Naive thymus-derived CD8-positive, alpha-beta T cell (primary cell): ENCODE measurements at regions not wholly inside any gene's neighbourhood (a gene's known extent, or its start where the extent isn't known, plus 50 kb on each side); places are given as distances from the start of the nearest gene placed in this dataset.

Experiments
- ATAC-seq, 2 donors: fragments of 150-1000 bp; cut with Tn5 transposase in 1 of 2; sonication (Bioruptor Pico), chemical (Tn5 transposase) in 1 of 2; 1 replicate in 1 of 2; 2 replicates in 1 of 2; pipeline ENCODE4 v1.10.0; 2021; ENCODE audit warnings: mild to moderate bottlenecking in 2 of 2, moderate library complexity in 2 of 2
- POLR2A ChIA-PET: fragments of 350-600 bp; sonication (Branson Sonifier 250); formaldehyde crosslinking; loops from one replicate; lab custom pipeline; 2021; ENCODE audit warnings: antibody characterized with exemption; lab: Charles Lee
- DNase-seq, 10 donors: peaks; one replicate each; pipeline versions ENCODE4 v3.0.0 to v3.0.0-alpha.2; 2020 to 2022
- H3K27ac Mint-ChIP-seq, 10 donors: one replicate each; pipeline ENCODE4 v1.8.0; 2020 to 2022; ENCODE audit warnings: mild to moderate bottlenecking in 10 of 10, mixed read lengths in 10 of 10, moderate library complexity in 4 of 10, inconsistent platforms in 1 of 10
- H3K27me3 Mint-ChIP-seq, 5 donors: one replicate each; pipeline ENCODE4 v1.8.0; 2021 to 2022; ENCODE audit warnings: mixed read lengths in 5 of 5
- H3K36me3 Mint-ChIP-seq, 3 donors: one replicate each; pipeline ENCODE4 v1.8.0; 2020 to 2022; ENCODE audit warnings: mixed read lengths in 3 of 3, mild to moderate bottlenecking in 2 of 3, inconsistent platforms in 1 of 3
- H3K4me1 Mint-ChIP-seq, 4 donors: one replicate each; pipeline ENCODE4 v1.8.0; 2021 to 2022; ENCODE audit warnings: mixed read lengths in 4 of 4
- H3K4me3 Mint-ChIP-seq, 10 donors: one replicate each; pipeline ENCODE4 v1.8.0; 2020 to 2022; ENCODE audit warnings: mild to moderate bottlenecking in 10 of 10, mixed read lengths in 10 of 10, moderate library complexity in 6 of 10, inconsistent platforms in 1 of 10
- H3K9me3 Mint-ChIP-seq, 9 donors: one replicate each; pipeline ENCODE4 v1.8.0; 2020 to 2022; ENCODE audit warnings: mixed read lengths in 9 of 9, mild to moderate bottlenecking in 3 of 9, inconsistent platforms in 1 of 9, moderate library complexity in 1 of 9

GRCh38 chr3:14312375-14312774 lies 90.0 kb upstream of the SLC6A6 start:
- Mint-ChIP-seq H3K27ac (peak overlapping the region in 2 of 10 donors; percentile 9 to 46), H3K36me3 (no peaks in the 10 kb centered on the region), H3K4me1 (peaks cover 0 to 2% (median 0%) of the 10 kb centered on the region in 4 donors), H3K4me3 (no peak overlapping the region), H3K27me3 (peaks cover 6 to 38% (median 27%) of the 10 kb centered on the region in 5 donors), H3K9me3 (no peaks in the 10 kb centered on the region)
- ATAC-seq (no peak), DNase-seq (peak in 1 of 10 donors; percentile 10)
- POLR2A ChIA-PET = no interaction called here

GRCh38 chr3:14317057-14317553 lies 85.3 kb upstream of the SLC6A6 start:
- Mint-ChIP-seq H3K4me3 (no peak overlapping the region), H3K36me3 (no peaks in the 10 kb centered on the region), H3K9me3 (peaks cover 0 to 5% (median 0%) of the 10 kb centered on the region in 9 donors), H3K4me1 (no peaks in the 10 kb centered on the region), H3K27ac (no peak overlapping the region), H3K27me3 (peaks cover 0 to 14% (median 4%) of the 10 kb centered on the region in 5 donors)
- ATAC-seq = no peak
- DNase-seq = peak in 1 of 10 donors; percentile 43
- POLR2A ChIA-PET = no interaction called here

- Mint-ChIP-seq H3K36me3 (no peaks in the 10 kb centered on the region), H3K27ac (no peak overlapping the region), H3K4me1 (no peaks in the 10 kb centered on the region), H3K27me3 (peaks cover 0 to 7% (median 1%) of the 10 kb centered on the region in 5 donors), H3K9me3 (peaks cover 0 to 5% (median 0%) of the 10 kb centered on the region in 9 donors), H3K4me3 (no peak overlapping the region)
- ATAC-seq (no peak), DNase-seq (peak in 1 of 10 donors; percentile 6)
- POLR2A ChIA-PET = no interaction called here
These were observed 83.8 kb upstream of the SLC6A6 start for GRCh38 chr3:14318646-14319045.

GRCh38 chr3:14319654-14320182 lies 82.7 kb upstream of the SLC6A6 start:
- H3K9me3 Mint-ChIP-seq = peaks cover 0 to 5% (median 0%) of the 10 kb centered on the region in 9 donors
- DNase-seq = peak in 1 of 10 donors; percentile 36
- H3K4me3 Mint-ChIP-seq = no peak overlapping the region
- no peak overlapping the region for H3K27ac Mint-ChIP-seq
- POLR2A ChIA-PET = no interaction called here
- H3K27me3 Mint-ChIP-seq = peaks cover 0 to 6% (median 1%) of the 10 kb centered on the region in 5 donors
- no peaks in the 10 kb centered on the region for H3K4me1 Mint-ChIP-seq
- no peak for ATAC-seq
- no peaks in the 10 kb centered on the region for H3K36me3 Mint-ChIP-seq

GRCh38 chr3:14320219-14320618 lies 82.2 kb upstream of the SLC6A6 start:
- POLR2A ChIA-PET = no interaction called here
- H3K36me3 Mint-ChIP-seq = no peaks in the 10 kb centered on the region
- DNase-seq (no peak), ATAC-seq (no peak)
- H3K4me3 Mint-ChIP-seq = no peak overlapping the region
- peaks cover 0 to 6% (median 1%) of the 10 kb centered on the region in 5 donors for H3K27me3 Mint-ChIP-seq
- H3K4me1 Mint-ChIP-seq = no peaks in the 10 kb centered on the region
- no peak overlapping the region for H3K27ac Mint-ChIP-seq
- H3K9me3 Mint-ChIP-seq = peaks cover 0 to 5% (median 0%) of the 10 kb centered on the region in 9 donors

GRCh38 chr3:14322001-14322400 lies 80.4 kb upstream of the SLC6A6 start:
- Mint-ChIP-seq H3K36me3 (no peaks in the 10 kb centered on the region), H3K4me1 (no peaks in the 10 kb centered on the region), H3K27ac (no peak overlapping the region), H3K27me3 (peaks cover 0 to 6% (median 1%) of the 10 kb centered on the region in 5 donors), H3K4me3 (no peak overlapping the region), H3K9me3 (peaks cover 0 to 5% (median 0%) of the 10 kb centered on the region in 9 donors)
- ATAC-seq = no peak
- no peak for DNase-seq
- POLR2A ChIA-PET = no interaction called here

- ATAC-seq = no peak
- no peaks in the 10 kb centered on the region for H3K4me1 Mint-ChIP-seq
- DNase-seq = peak in 1 of 10 donors; percentile 8
- H3K27me3 Mint-ChIP-seq = peaks cover 0 to 6% (median 1%) of the 10 kb centered on the region in 5 donors
- POLR2A ChIA-PET = no interaction called here
- H3K27ac Mint-ChIP-seq = no peak overlapping the region
- H3K4me3 Mint-ChIP-seq = no peak overlapping the region
- no peaks in the 10 kb centered on the region for H3K36me3 Mint-ChIP-seq
- peaks cover 0 to 5% (median 0%) of the 10 kb centered on the region in 9 donors for H3K9me3 Mint-ChIP-seq
These were observed 79.6 kb upstream of the SLC6A6 start for GRCh38 chr3:14322667-14323295.

- POLR2A ChIA-PET = no interaction called here
- H3K9me3 Mint-ChIP-seq = peaks cover 0 to 5% (median 0%) of the 10 kb centered on the region in 9 donors
- H3K4me1 Mint-ChIP-seq = no peaks in the 10 kb centered on the region
- peaks cover 0 to 6% (median 0%) of the 10 kb centered on the region in 5 donors for H3K27me3 Mint-ChIP-seq
- H3K4me3 Mint-ChIP-seq = no peak overlapping the region
- H3K36me3 Mint-ChIP-seq = no peaks in the 10 kb centered on the region
- peak in 1 of 10 donors; percentile 53 for DNase-seq
- H3K27ac Mint-ChIP-seq = no peak overlapping the region
- no peak for ATAC-seq
These were observed 78.8 kb upstream of the SLC6A6 start for GRCh38 chr3:14323401-14324223.

- H3K9me3 Mint-ChIP-seq = peaks cover 0 to 5% (median 0%) of the 10 kb centered on the region in 9 donors
- peaks cover 0 to 6% (median 0%) of the 10 kb centered on the region in 5 donors for H3K27me3 Mint-ChIP-seq
- DNase-seq (peak in 1 of 10 donors; percentile 45), ATAC-seq (no peak)
- no peak overlapping the region for H3K4me3 Mint-ChIP-seq
- H3K27ac Mint-ChIP-seq = no peak overlapping the region
- no peaks in the 10 kb centered on the region for H3K4me1 Mint-ChIP-seq
- POLR2A ChIA-PET = no interaction called here
- H3K36me3 Mint-ChIP-seq = no peaks in the 10 kb centered on the region
These were observed 78.0 kb upstream of the SLC6A6 start for GRCh38 chr3:14324224-14324944.

- Mint-ChIP-seq H3K27me3 (peaks cover 0 to 10% (median 0%) of the 10 kb centered on the region in 5 donors), H3K4me3 (no peak overlapping the region), H3K4me1 (peaks cover 0 to 5% (median 0%) of the 10 kb centered on the region in 4 donors), H3K36me3 (no peaks in the 10 kb centered on the region), H3K9me3 (no peaks in the 10 kb centered on the region), H3K27ac (no peak overlapping the region)
- no peak for DNase-seq
- no peak for ATAC-seq
- POLR2A ChIA-PET = no interaction called here
These were observed 74.0 kb upstream of the SLC6A6 start for GRCh38 chr3:14328422-14328821.

GRCh38 chr3:14329116-14329830 lies 73.1 kb upstream of the SLC6A6 start:
- no peak overlapping the region for H3K4me3 Mint-ChIP-seq
- no peak for ATAC-seq

GRCh38 chr3:14329842-14330241 lies 72.6 kb upstream of the SLC6A6 start:
- Mint-ChIP-seq H3K9me3 (no peaks in the 10 kb centered on the region), H3K4me3 (no peak overlapping the region), H3K27me3 (peaks cover 0 to 8% (median 0%) of the 10 kb centered on the region in 5 donors), H3K4me1 (peaks cover 0 to 7% (median 0%) of the 10 kb centered on the region in 4 donors), H3K36me3 (no peaks in the 10 kb centered on the region), H3K27ac (no peak overlapping the region)
- DNase-seq (no peak), ATAC-seq (no peak)
- POLR2A ChIA-PET = no interaction called here

More at GRCh38 chr3:14329116-14329830, 73.1 kb upstream of the SLC6A6 start:
- no peaks in the 10 kb centered on the region for H3K36me3 Mint-ChIP-seq
- H3K27me3 Mint-ChIP-seq = peaks cover 0 to 8% (median 0%) of the 10 kb centered on the region in 5 donors
- POLR2A ChIA-PET = no interaction called here
- no peak overlapping the region for H3K27ac Mint-ChIP-seq
- H3K4me1 Mint-ChIP-seq = peaks cover 0 to 5% (median 0%) of the 10 kb centered on the region in 4 donors
- no peaks in the 10 kb centered on the region for H3K9me3 Mint-ChIP-seq
- DNase-seq = peak in 1 of 10 donors; percentile 8
